WTC11 (cell line): ENCODE measurements at regions not wholly inside any gene's neighbourhood (a gene's known extent, or its start where the extent isn't known, plus 50 kb on each side); places are given as distances from the start of the nearest gene placed in this dataset.
A peak's percentile ranks its signal among the peaks of the same experiment; 100 is the strongest.

Experiments used
- ATAC-seq: fragments of 200-7000 bp; cut with Tn5 transposase; 2 replicates; pipeline ENCODE4 v1.10.0; 2021; ENCODE audit warnings: mild to moderate bottlenecking, moderate library complexity
- CTCF ChIA-PET: fragments of 300-600 bp; sonication (Branson Sonifier 250); formaldehyde crosslinking; loops from one replicate; lab custom pipeline; 2021; ENCODE audit warnings: antibody characterized with exemption; lab: Charles Lee
- POLR2A ChIA-PET: fragments of 350-600 bp; sonication (Branson Sonifier 250); formaldehyde crosslinking; loops from one replicate; lab custom pipeline; 2021; ENCODE audit warnings: antibody characterized with exemption; lab: Charles Lee
- DNase-seq: peaks from one replicate; pipeline ENCODE4 v3.0.0; 2021; ENCODE audit warnings: low spot score
- H3K27ac Mint-ChIP-seq: 2 replicates; pipeline ENCODE4 v1.8.0; 2021; ENCODE audit warnings: mixed read lengths
- H3K27me3 Mint-ChIP-seq: 2 replicates; pipeline ENCODE4 v1.8.0; 2021; ENCODE audit warnings: low read depth, mild to moderate bottlenecking, moderate library complexity, mixed read lengths
- H3K36me3 Mint-ChIP-seq: 2 replicates; pipeline ENCODE4 v1.8.0; 2021; ENCODE audit warnings: mixed read lengths
- H3K4me1 Mint-ChIP-seq: 2 replicates; pipeline ENCODE4 v1.8.0; 2022; ENCODE audit warnings: mixed read lengths
- H3K4me3 Mint-ChIP-seq: 2 replicates; pipeline ENCODE4 v1.8.0; 2021; ENCODE audit warnings: mild to moderate bottlenecking, moderate library complexity, mixed read lengths
- H3K9me3 Mint-ChIP-seq: 2 replicates; pipeline ENCODE4 v1.8.0; 2021; ENCODE audit warnings: mixed read lengths
- E2F4 ChIP-seq: sonication (generic); formaldehyde crosslinking; IDR thresholded peaks from 2 replicates; pipeline ENCODE4 v1.8.1; 2022; ENCODE audit warnings: low read depth, mild to moderate bottlenecking, moderate library complexity, missing genetic modification reagents, borderline replicate concordance
- ESRRA ChIP-seq: sonication (generic); formaldehyde crosslinking; IDR thresholded peaks from 2 replicates; pipeline ENCODE4 v1.8.1; 2022; ENCODE audit warnings: mild to moderate bottlenecking, missing genetic modification reagents, borderline replicate concordance
- FOXK1 ChIP-seq: sonication (generic); formaldehyde crosslinking; IDR thresholded peaks from 2 replicates; pipeline ENCODE4 v1.8.0; 2022; ENCODE audit warnings: mild to moderate bottlenecking, moderate library complexity, missing genetic modification reagents
- IRF2 ChIP-seq: sonication (generic); formaldehyde crosslinking; IDR thresholded peaks from 2 replicates; pipeline ENCODE4 v1.8.0; 2022; ENCODE audit warnings: low read depth, missing genetic modification reagents, borderline replicate concordance
- TCF7 ChIP-seq: sonication (generic); formaldehyde crosslinking; IDR thresholded peaks from 2 replicates; pipeline ENCODE4 v1.8.0; 2022; ENCODE audit warnings: mild to moderate bottlenecking, low read depth, missing genetic modification reagents, moderate library complexity
- TF ChIP-seq, protein P1 (sequence below): sonication (generic); formaldehyde crosslinking; IDR thresholded peaks from 2 replicates; pipeline ENCODE4 v1.8.0; 2023; ENCODE audit warnings: missing genetic modification reagents, mild to moderate bottlenecking, borderline replicate concordance
- TF ChIP-seq, protein P2 (sequence below): sonication (generic); formaldehyde crosslinking; IDR thresholded peaks from 2 replicates; pipeline ENCODE4 v1.8.1; 2023; ENCODE audit warnings: mild to moderate bottlenecking, moderate library complexity, missing genetic modification reagents
- TF ChIP-seq, protein P3 (sequence below): sonication (generic); formaldehyde crosslinking; IDR thresholded peaks from 2 replicates; pipeline ENCODE4 v1.8.1; 2023; ENCODE audit warnings: mild to moderate bottlenecking, missing genetic modification reagents, moderate library complexity
- TF ChIP-seq, protein P4 (sequence below): fragments of 200-600 bp; IDR thresholded peaks from 2 replicates; pipeline ENCODE4 v1.8.0; 2022; ENCODE audit warnings: antibody characterized with exemption
- TF ChIP-seq, protein P5 (sequence below): sonication (generic); formaldehyde crosslinking; IDR thresholded peaks from 2 replicates; pipeline ENCODE4 v1.8.0; 2022; ENCODE audit warnings: mild to moderate bottlenecking, missing genetic modification reagents

- TF ChIP-seq, protein P1, sequence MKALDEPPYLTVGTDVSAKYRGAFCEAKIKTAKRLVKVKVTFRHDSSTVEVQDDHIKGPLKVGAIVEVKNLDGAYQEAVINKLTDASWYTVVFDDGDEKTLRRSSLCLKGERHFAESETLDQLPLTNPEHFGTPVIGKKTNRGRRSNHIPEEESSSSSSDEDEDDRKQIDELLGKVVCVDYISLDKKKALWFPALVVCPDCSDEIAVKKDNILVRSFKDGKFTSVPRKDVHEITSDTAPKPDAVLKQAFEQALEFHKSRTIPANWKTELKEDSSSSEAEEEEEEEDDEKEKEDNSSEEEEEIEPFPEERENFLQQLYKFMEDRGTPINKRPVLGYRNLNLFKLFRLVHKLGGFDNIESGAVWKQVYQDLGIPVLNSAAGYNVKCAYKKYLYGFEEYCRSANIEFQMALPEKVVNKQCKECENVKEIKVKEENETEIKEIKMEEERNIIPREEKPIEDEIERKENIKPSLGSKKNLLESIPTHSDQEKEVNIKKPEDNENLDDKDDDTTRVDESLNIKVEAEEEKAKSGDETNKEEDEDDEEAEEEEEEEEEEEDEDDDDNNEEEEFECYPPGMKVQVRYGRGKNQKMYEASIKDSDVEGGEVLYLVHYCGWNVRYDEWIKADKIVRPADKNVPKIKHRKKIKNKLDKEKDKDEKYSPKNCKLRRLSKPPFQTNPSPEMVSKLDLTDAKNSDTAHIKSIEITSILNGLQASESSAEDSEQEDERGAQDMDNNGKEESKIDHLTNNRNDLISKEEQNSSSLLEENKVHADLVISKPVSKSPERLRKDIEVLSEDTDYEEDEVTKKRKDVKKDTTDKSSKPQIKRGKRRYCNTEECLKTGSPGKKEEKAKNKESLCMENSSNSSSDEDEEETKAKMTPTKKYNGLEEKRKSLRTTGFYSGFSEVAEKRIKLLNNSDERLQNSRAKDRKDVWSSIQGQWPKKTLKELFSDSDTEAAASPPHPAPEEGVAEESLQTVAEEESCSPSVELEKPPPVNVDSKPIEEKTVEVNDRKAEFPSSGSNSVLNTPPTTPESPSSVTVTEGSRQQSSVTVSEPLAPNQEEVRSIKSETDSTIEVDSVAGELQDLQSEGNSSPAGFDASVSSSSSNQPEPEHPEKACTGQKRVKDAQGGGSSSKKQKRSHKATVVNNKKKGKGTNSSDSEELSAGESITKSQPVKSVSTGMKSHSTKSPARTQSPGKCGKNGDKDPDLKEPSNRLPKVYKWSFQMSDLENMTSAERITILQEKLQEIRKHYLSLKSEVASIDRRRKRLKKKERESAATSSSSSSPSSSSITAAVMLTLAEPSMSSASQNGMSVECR (CRISPR knock-in tag): no peak
Measured at GRCh38 chr9:107635803-107636174, 146.2 kb upstream of the KLF4 start (continued).

- peaks cover 62% of the 10 kb centered on the region for H3K4me1 Mint-ChIP-seq
- no peak for DNase-seq
- peaks cover 25% of the 10 kb centered on the region for H3K27me3 Mint-ChIP-seq
- no peak overlapping the region for H3K4me3 Mint-ChIP-seq
- TF ChIP-seq TCF7: no peak
- no peak for TF ChIP-seq IRF2 (CRISPR knock-in tag)
- no peak for TF ChIP-seq E2F4 (CRISPR knock-in tag)
- TF ChIP-seq, protein P2, sequence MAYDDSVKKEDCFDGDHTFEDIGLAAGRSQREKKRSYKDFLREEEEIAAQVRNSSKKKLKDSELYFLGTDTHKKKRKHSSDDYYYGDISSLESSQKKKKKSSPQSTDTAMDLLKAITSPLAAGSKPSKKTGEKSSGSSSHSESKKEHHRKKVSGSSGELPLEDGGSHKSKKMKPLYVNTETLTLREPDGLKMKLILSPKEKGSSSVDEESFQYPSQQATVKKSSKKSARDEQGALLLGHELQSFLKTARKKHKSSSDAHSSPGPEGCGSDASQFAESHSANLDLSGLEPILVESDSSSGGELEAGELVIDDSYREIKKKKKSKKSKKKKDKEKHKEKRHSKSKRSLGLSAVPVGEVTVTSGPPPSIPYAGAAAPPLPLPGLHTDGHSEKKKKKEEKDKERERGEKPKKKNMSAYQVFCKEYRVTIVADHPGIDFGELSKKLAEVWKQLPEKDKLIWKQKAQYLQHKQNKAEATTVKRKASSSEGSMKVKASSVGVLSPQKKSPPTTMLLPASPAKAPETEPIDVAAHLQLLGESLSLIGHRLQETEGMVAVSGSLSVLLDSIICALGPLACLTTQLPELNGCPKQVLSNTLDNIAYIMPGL (CRISPR knock-in tag): no peak
- TF ChIP-seq, protein P3, sequence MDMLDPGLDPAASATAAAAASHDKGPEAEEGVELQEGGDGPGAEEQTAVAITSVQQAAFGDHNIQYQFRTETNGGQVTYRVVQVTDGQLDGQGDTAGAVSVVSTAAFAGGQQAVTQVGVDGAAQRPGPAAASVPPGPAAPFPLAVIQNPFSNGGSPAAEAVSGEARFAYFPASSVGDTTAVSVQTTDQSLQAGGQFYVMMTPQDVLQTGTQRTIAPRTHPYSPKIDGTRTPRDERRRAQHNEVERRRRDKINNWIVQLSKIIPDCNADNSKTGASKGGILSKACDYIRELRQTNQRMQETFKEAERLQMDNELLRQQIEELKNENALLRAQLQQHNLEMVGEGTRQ (CRISPR knock-in tag): no peak
- TF ChIP-seq, protein P4, sequence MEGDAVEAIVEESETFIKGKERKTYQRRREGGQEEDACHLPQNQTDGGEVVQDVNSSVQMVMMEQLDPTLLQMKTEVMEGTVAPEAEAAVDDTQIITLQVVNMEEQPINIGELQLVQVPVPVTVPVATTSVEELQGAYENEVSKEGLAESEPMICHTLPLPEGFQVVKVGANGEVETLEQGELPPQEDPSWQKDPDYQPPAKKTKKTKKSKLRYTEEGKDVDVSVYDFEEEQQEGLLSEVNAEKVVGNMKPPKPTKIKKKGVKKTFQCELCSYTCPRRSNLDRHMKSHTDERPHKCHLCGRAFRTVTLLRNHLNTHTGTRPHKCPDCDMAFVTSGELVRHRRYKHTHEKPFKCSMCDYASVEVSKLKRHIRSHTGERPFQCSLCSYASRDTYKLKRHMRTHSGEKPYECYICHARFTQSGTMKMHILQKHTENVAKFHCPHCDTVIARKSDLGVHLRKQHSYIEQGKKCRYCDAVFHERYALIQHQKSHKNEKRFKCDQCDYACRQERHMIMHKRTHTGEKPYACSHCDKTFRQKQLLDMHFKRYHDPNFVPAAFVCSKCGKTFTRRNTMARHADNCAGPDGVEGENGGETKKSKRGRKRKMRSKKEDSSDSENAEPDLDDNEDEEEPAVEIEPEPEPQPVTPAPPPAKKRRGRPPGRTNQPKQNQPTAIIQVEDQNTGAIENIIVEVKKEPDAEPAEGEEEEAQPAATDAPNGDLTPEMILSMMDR: no peak
- TF ChIP-seq, all 79 proteins: peak for 0
- ChIA-PET POLR2A (interaction anchor here (0.5 kb wide), 1 partner anchor 145 kb away, joined by 4 read pairs; no protein-coding TSS in a partner anchor), CTCF (no interaction called here)
- Mint-ChIP-seq H3K36me3 (no peaks in the 10 kb centered on the region), H3K27ac (no peak overlapping the region), H3K9me3 (no peaks in the 10 kb centered on the region)
- no peak for ATAC-seq
Measured at GRCh38 chr9:107635101-107635802, 145.7 kb upstream of the KLF4 start.

- peak; percentile 3 for ATAC-seq
- DNase-seq: no peak
- peaks cover 61% of the 10 kb centered on the region for H3K4me1 Mint-ChIP-seq
- H3K4me3 Mint-ChIP-seq: 0 out of 2 replicates have a peak overlapping the region, but pooled peaks have one; percentile 25
- TF ChIP-seq, protein P3 (CRISPR knock-in tag): peak; percentile 58; the same call in 1 of the 2 replicates
- TF ChIP-seq ESRRA (CRISPR knock-in tag) (no peak), FOXK1 (CRISPR knock-in tag) (0 out of 2 replicates have a peak, but pooled peaks have one; percentile 28)
- TF ChIP-seq, protein P5, sequence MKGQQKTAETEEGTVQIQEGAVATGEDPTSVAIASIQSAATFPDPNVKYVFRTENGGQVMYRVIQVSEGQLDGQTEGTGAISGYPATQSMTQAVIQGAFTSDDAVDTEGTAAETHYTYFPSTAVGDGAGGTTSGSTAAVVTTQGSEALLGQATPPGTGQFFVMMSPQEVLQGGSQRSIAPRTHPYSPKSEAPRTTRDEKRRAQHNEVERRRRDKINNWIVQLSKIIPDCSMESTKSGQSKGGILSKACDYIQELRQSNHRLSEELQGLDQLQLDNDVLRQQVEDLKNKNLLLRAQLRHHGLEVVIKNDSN: peak; percentile 29; the same call in 1 of the 2 replicates
- peak overlapping the region; percentile 88 for H3K27ac Mint-ChIP-seq
- ChIA-PET CTCF (no interaction called here), POLR2A (no interaction called here)
- H3K9me3 Mint-ChIP-seq: no peaks in the 10 kb centered on the region
- H3K27me3 Mint-ChIP-seq: peaks cover 14% of the 10 kb centered on the region
- H3K36me3 Mint-ChIP-seq: no peaks in the 10 kb centered on the region
Measured at GRCh38 chr9:107633406-107633805, 143.8 kb upstream of the KLF4 start.
